ENCODE measurements at regions not wholly inside any gene's neighbourhood (a gene's known extent, or its start where the extent isn't known, plus 50 kb on each side); places are given as distances from the start of the nearest gene placed in this dataset.

DNA sequence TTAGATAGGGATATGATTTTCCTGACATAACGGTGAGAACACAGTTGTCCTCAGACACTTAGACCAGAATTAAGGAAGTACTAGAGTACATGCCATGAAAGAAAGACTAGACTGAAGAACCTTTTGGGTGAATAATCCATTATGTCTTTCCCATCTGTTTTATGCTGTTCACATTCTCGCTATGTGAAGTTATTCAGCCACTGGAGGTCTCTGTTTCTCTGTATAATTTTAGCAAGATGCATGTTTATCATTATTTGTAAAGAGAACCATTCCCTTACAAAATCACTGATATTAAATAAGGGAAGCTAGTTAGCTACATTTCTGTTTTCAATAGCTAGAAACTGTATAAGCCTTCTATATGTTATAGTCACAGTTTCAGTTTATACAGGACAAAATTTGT, 391.9 kb downstream of the CD109 start:
- Histone ChIP-seq H3K36me3 (no peaks in the 10 kb centered on the region), H3K27me3 (no peaks in the 10 kb centered on the region), H3K4me3 (no peak overlapping the region), H3K4me1 (no peaks in the 10 kb centered on the region), H3K9me3 (no peaks in the 10 kb centered on the region), H3K27ac (no peak overlapping the region)
- TF ChIP-seq, protein P1, sequence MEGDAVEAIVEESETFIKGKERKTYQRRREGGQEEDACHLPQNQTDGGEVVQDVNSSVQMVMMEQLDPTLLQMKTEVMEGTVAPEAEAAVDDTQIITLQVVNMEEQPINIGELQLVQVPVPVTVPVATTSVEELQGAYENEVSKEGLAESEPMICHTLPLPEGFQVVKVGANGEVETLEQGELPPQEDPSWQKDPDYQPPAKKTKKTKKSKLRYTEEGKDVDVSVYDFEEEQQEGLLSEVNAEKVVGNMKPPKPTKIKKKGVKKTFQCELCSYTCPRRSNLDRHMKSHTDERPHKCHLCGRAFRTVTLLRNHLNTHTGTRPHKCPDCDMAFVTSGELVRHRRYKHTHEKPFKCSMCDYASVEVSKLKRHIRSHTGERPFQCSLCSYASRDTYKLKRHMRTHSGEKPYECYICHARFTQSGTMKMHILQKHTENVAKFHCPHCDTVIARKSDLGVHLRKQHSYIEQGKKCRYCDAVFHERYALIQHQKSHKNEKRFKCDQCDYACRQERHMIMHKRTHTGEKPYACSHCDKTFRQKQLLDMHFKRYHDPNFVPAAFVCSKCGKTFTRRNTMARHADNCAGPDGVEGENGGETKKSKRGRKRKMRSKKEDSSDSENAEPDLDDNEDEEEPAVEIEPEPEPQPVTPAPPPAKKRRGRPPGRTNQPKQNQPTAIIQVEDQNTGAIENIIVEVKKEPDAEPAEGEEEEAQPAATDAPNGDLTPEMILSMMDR (IDR thresholded peaks at IDR 0.05) = no peak
- TF ChIP-seq POLR2A (IDR thresholded peaks at IDR 0.05) (no peak), POLR2AphosphoS5 (IDR thresholded peaks at IDR 0.05; ENCODE audit: insufficient read depth in 1 of 2, low read depth in 1 of 2) (no peak)
- DNase-seq (ENCODE audit: extremely low spot score in 2 of 2) = no peak
- intact Hi-C loops (cut with DNase I) = no loop called here

DNA sequence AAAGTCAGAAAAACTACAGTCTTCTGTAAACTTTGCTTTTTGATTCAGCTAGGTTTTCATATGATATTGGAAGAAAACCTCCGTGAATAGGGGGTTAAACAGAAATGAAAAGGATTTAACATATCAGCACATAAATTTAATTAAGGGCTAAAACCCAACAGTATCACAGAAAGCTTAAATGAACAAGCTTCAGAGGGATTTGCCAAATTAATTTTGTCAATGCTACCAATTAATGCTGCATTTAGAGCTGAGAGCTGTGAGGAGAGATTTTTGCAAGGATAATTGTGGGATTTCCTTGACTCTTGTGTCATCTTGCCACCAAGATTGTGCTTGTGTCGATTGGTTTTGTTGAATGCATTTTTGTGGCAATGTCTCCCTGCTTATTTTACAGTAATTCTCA, 379.9 kb downstream of the CD109 start:
- DNase-seq (ENCODE audit: extremely low spot score in 2 of 2) = no peak

DNA sequence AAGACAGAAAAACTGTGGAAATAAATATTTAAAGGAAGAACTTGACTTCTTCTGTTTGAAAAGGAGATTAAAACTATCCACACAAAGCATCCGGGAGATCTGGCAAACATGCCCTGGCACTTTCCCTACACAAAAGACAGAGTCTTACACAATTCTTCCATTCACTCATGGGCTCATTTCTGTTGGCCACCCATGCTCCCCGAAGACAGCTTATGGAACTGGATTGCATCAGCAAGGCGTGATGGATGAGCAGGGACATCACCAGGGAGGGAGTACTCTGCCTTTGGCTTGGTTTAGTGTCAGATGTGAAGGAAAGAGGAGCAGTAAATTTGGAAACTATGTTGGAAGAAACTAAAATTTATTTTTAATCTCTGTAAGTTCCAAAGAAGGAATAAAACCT, 379.3 kb downstream of the CD109 start:
- TF ChIP-seq POLR2A (IDR thresholded peaks at IDR 0.05) = no peak
- peak in 1 of 2 donors; percentile 25 for TF ChIP-seq POLR2AphosphoS5 (IDR thresholded peaks at IDR 0.05; ENCODE audit: insufficient read depth in 1 of 2, low read depth in 1 of 2)
- TF ChIP-seq, protein P1 (IDR thresholded peaks at IDR 0.05) = no peak
- DNase-seq (ENCODE audit: extremely low spot score in 2 of 2) = no peak
- no peaks in the 10 kb centered on the region for H3K36me3 ChIP-seq
- no peaks in the 10 kb centered on the region for H3K27me3 ChIP-seq
- no peak overlapping the region for H3K27ac ChIP-seq
- intact Hi-C loops (cut with DNase I) = no loop called here
- H3K4me1 ChIP-seq = peaks cover 8% of the 10 kb centered on the region
- no peaks in the 10 kb centered on the region for H3K9me3 ChIP-seq
- H3K4me3 ChIP-seq = no peak overlapping the region

More for the DNA sequence above, 379.9 kb downstream of the CD109 start:
- no peaks in the 10 kb centered on the region for H3K9me3 ChIP-seq
- no peak overlapping the region for H3K27ac ChIP-seq
- no peaks in the 10 kb centered on the region for H3K27me3 ChIP-seq
- peaks cover 8% of the 10 kb centered on the region for H3K4me1 ChIP-seq
- intact Hi-C loops (cut with DNase I) = no loop called here
- no peak for TF ChIP-seq POLR2A (IDR thresholded peaks at IDR 0.05)
- TF ChIP-seq POLR2AphosphoS5 (IDR thresholded peaks at IDR 0.05; ENCODE audit: insufficient read depth in 1 of 2, low read depth in 1 of 2) = no peak
- TF ChIP-seq, protein P1 (IDR thresholded peaks at IDR 0.05) = no peak
- no peaks in the 10 kb centered on the region for H3K36me3 ChIP-seq
- H3K4me3 ChIP-seq = no peak overlapping the region

DNA sequence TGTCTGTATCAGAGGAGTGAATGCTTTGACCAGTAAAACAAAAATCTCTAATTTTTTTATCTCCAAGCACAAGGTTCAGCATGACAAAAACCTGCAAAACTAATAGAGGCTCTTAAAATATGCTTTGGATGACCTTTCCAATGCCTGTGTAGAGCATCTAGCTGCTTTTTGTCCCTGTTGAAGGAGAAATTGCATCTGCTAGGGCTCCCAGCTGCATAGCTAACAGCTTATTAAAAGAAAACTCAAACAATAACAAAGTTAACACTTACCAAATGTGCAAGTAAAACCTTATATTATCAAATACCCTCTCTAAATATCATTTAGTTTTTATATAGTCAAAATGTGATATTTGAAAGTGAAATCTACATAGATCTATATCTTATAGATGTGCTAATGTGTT, 378.6 kb downstream of the CD109 start:
- no peak for DNase-seq (ENCODE audit: extremely low spot score in 2 of 2)
- Histone ChIP-seq H3K36me3 (no peaks in the 10 kb centered on the region), H3K27ac (no peak overlapping the region), H3K9me3 (no peaks in the 10 kb centered on the region), H3K4me1 (peaks cover 8% of the 10 kb centered on the region), H3K27me3 (no peaks in the 10 kb centered on the region), H3K4me3 (no peak overlapping the region)
- intact Hi-C loops (cut with DNase I) = no loop called here
- TF ChIP-seq POLR2A (IDR thresholded peaks at IDR 0.05) (no peak), POLR2AphosphoS5 (IDR thresholded peaks at IDR 0.05; ENCODE audit: insufficient read depth in 1 of 2, low read depth in 1 of 2) (no peak)
- TF ChIP-seq, protein P1 (IDR thresholded peaks at IDR 0.05) = no peak

GRCh38 chr6:74073999-74074398, 378.0 kb downstream of the CD109 start:
- DNase-seq (ENCODE audit: extremely low spot score in 2 of 2) = no peak
- intact Hi-C loops (cut with DNase I) = no loop called here
- Histone ChIP-seq H3K4me1 (peaks cover 8% of the 10 kb centered on the region), H3K27me3 (no peaks in the 10 kb centered on the region), H3K9me3 (no peaks in the 10 kb centered on the region), H3K4me3 (no peak overlapping the region), H3K36me3 (no peaks in the 10 kb centered on the region), H3K27ac (no peak overlapping the region)
- TF ChIP-seq POLR2A (IDR thresholded peaks at IDR 0.05) = no peak
- no peak for TF ChIP-seq POLR2AphosphoS5 (IDR thresholded peaks at IDR 0.05; ENCODE audit: insufficient read depth in 1 of 2, low read depth in 1 of 2)
- TF ChIP-seq, protein P1 (IDR thresholded peaks at IDR 0.05) = no peak

Data from vagina (tissue), 2 donors.